ENCODE measurements at regions not wholly inside any gene's neighbourhood (a gene's known extent, or its start where the extent isn't known, plus 50 kb on each side); places are given as distances from the start of the nearest gene placed in this dataset.

DNA sequence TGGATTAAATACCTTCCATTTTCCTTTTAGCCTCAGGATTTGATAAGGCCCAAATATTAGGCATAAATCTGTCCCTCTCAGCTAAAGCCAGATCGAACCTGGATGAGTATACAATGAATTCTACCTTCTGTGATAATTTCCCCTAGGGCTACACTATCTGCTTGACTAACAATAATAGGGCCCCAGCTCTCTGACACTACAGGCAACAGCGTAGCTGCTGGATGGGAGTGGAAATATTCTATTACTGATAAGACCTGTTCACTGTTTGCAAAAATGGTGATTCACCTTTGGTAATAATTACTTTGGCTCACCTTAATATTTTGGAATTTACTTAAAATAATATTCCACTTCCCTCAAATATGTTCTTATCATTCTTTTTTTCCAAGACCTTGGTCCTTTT, 644.2 kb upstream of the SEMA6A start:
- TF ChIP-seq POLR2AphosphoS5 (IDR thresholded peaks at IDR 0.05; ENCODE audit: low read depth, low read length): no peak
- no peak for TF ChIP-seq TAF1 (IDR thresholded peaks at IDR 0.05; ENCODE audit: borderline replicate concordance, low read depth, low read length)

All from GM12892 (cell line).